ENCODE measurements at regions not wholly inside any gene's neighbourhood (a gene's known extent, or its start where the extent isn't known, plus 50 kb on each side); places are given as distances from the start of the nearest gene placed in this dataset.

GRCh38 chr3:117228466-117228865 is 518.9 kb downstream of the TUSC7 start:
- no peak for TF ChIP-seq CTCF (IDR thresholded peaks at IDR 0.05; ENCODE audit: low read depth, low read length)
- in situ Hi-C loops (cut with HindIII; ENCODE audit: low sequenced_read_pairs), result no loop called here
- no peak overlapping the region for H3K4me3 ChIP-seq (ENCODE audit: low read depth, low read length)
- no peak for DNase-seq (ENCODE audit: low read depth, low spot score)

GRCh38 chr3:117230924-117231323 is 521.3 kb downstream of the TUSC7 start:
- H3K4me3 ChIP-seq (ENCODE audit: low read depth, low read length), result no peak overlapping the region
- DNase-seq (ENCODE audit: low read depth, low spot score), result no peak
- no peak for TF ChIP-seq CTCF (IDR thresholded peaks at IDR 0.05; ENCODE audit: low read depth, low read length)
- in situ Hi-C loops (cut with HindIII; ENCODE audit: low sequenced_read_pairs), result no loop called here

- H3K4me3 ChIP-seq (ENCODE audit: low read depth, low read length), result no peak overlapping the region
- in situ Hi-C loops (cut with HindIII; ENCODE audit: low sequenced_read_pairs), result no loop called here
- DNase-seq (ENCODE audit: low read depth, low spot score), result no peak
- TF ChIP-seq CTCF (IDR thresholded peaks at IDR 0.05; ENCODE audit: low read depth, low read length), result no peak
Measured at GRCh38 chr3:117234331-117234730, 524.8 kb downstream of the TUSC7 start.

GRCh38 chr3:117235304-117235703 is 525.7 kb downstream of the TUSC7 start:
- no peak overlapping the region for H3K4me3 ChIP-seq (ENCODE audit: low read depth, low read length)
- no peak for DNase-seq (ENCODE audit: low read depth, low spot score)
- in situ Hi-C loops (cut with HindIII; ENCODE audit: low sequenced_read_pairs), result no loop called here
- TF ChIP-seq CTCF (IDR thresholded peaks at IDR 0.05; ENCODE audit: low read depth, low read length), result no peak

- in situ Hi-C loops (cut with HindIII; ENCODE audit: low sequenced_read_pairs), result no loop called here
- H3K4me3 ChIP-seq (ENCODE audit: low read depth, low read length), result no peak overlapping the region
- no peak for TF ChIP-seq CTCF (IDR thresholded peaks at IDR 0.05; ENCODE audit: low read depth, low read length)
- no peak for DNase-seq (ENCODE audit: low read depth, low spot score)
Measured at GRCh38 chr3:117238806-117239205, 529.2 kb downstream of the TUSC7 start.

- in situ Hi-C loops (cut with HindIII; ENCODE audit: low sequenced_read_pairs), result no loop called here
- no peak overlapping the region for H3K4me3 ChIP-seq (ENCODE audit: low read depth, low read length)
- DNase-seq (ENCODE audit: low read depth, low spot score), result no peak
- no peak for TF ChIP-seq CTCF (IDR thresholded peaks at IDR 0.05; ENCODE audit: low read depth, low read length)
Measured at GRCh38 chr3:117243657-117244056, 534.1 kb downstream of the TUSC7 start.

Data from astrocyte of the spinal cord (primary cell).